ENCODE measurements at regions not wholly inside any gene's neighbourhood (a gene's known extent, or its start where the extent isn't known, plus 50 kb on each side); places are given as distances from the start of the nearest gene placed in this dataset.

DNA sequence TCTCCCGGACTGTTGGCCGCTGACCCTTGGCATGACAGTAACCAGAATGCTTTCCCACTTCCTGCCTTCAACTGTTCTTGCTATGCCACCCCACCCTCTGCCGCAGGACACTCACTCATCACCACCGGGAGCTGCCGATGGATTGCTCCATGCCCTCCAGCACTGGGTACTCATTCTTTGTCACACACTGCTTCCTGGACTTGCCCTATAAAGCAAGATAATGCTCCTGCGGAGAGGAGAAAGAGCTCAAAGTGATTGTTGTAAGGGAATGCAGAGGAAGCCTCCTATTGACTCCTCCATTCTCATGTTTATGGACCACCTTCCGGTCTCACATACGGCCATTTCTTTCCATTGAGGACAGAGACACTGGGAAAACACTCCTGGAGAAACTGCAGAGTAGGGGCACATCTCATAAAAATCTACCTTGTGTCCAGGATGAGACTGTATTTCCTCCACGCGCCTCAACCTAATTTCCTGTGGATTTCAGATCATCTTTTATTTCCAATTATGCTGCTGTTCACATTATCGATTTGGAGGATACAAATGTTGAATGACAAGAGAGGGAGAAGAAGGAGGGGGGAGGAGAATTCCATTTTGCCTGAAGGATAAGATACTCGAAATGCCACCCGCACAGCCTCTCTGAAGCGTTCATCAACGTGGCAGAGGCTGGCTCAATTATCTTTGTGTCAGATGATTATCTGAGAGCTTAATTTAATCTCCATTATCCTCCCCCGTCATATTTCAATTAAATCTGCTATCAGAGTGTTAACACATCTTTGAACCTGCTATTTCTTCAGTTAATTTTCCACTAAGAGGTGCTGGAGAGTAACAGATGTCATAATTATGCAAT is 486.1 kb upstream of the SALL1 start:
- Histone ChIP-seq H3K4me1 (ENCODE audit: control insufficient read depth, insufficient read depth, low read length) (peaks cover 2% of the 10 kb centered on the region), H3K9me3 (ENCODE audit: control insufficient read depth, insufficient read depth, low read length) (peaks cover 2% of the 10 kb centered on the region), H3K27ac (ENCODE audit: low read depth, low read length) (no peak overlapping the region), H3K4me3 (ENCODE audit: low read depth, low read length) (no peak overlapping the region), H3K27me3 (ENCODE audit: control insufficient read depth, insufficient read depth, low read length) (no peaks in the 10 kb centered on the region), H3K36me3 (ENCODE audit: control insufficient read depth, insufficient read depth, low read length) (no peaks in the 10 kb centered on the region)
- DNase-seq (ENCODE audit: low read depth in 4 of 6, low spot score in 6 of 6) = peak in 1 of 6 donors; percentile 88
- 43% methylated on average over 3 of the region's 16 CpGs for WGBS (ENCODE audit: insufficient coverage)

DNA sequence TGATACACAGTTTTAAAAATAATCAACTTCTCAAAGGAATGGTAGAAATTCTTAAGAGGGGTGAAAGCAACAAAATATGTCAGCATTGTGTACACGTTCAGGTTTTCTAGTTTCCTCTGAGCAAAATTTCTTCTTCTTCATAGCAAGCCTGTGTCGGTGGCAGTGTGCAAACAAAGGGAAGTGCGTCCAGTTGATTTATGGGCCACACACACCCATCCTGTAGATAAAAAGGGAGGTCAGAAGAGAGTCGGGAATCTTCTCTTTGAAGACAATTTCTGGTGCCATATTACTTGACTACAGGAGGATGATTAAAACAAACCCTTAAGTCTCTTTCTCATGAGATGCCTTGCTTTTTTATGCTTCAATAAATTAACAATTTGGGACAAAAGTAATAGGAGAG is 484.1 kb upstream of the SALL1 start:
- H3K27me3 ChIP-seq (ENCODE audit: control insufficient read depth, insufficient read depth, low read length) = no peaks in the 10 kb centered on the region
- H3K27ac ChIP-seq (ENCODE audit: low read depth, low read length) = no peak overlapping the region
- WGBS (ENCODE audit: insufficient coverage) = no CpG with 5 or more reads among the region's 4 CpGs
- no peaks in the 10 kb centered on the region for H3K36me3 ChIP-seq (ENCODE audit: control insufficient read depth, insufficient read depth, low read length)
- H3K4me1 ChIP-seq (ENCODE audit: control insufficient read depth, insufficient read depth, low read length) = peaks cover 2% of the 10 kb centered on the region
- no peak overlapping the region for H3K4me3 ChIP-seq (ENCODE audit: low read depth, low read length)
- peaks cover 2% of the 10 kb centered on the region for H3K9me3 ChIP-seq (ENCODE audit: control insufficient read depth, insufficient read depth, low read length)
- DNase-seq (ENCODE audit: low read depth in 4 of 6, low spot score in 6 of 6) = no peak

DNA sequence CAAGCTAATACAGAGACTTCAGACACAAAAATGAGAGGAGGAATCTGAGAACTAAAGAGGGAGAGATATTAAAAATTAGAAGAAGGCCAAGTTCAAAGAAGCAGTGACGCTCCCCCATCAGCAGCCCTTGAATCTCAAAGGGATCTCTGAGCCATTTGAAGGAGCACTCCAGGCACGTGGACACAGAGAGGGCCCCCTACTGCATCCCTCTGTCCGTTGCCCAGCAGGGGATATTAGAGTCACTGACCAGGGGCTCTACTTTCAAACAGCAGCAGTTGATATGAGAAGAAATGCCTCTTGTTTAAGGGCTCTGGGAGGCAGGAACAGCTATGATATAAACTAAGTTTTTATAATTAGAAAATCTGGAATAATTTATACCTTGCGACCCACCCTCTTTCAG is 479.0 kb upstream of the SALL1 start:
- Histone ChIP-seq H3K27ac (ENCODE audit: low read depth, low read length) (no peak overlapping the region), H3K4me1 (ENCODE audit: control insufficient read depth, insufficient read depth, low read length) (no peaks in the 10 kb centered on the region), H3K4me3 (ENCODE audit: low read depth, low read length) (no peak overlapping the region), H3K36me3 (ENCODE audit: control insufficient read depth, insufficient read depth, low read length) (no peaks in the 10 kb centered on the region), H3K27me3 (ENCODE audit: control insufficient read depth, insufficient read depth, low read length) (no peaks in the 10 kb centered on the region), H3K9me3 (ENCODE audit: control insufficient read depth, insufficient read depth, low read length) (no peaks in the 10 kb centered on the region)
- no peak for DNase-seq (ENCODE audit: low read depth in 4 of 6, low spot score in 6 of 6)
- 92% methylated on average over 2 of the region's 4 CpGs for WGBS (ENCODE audit: insufficient coverage)

GRCh38 chr16:51629576-51629975 is 478.5 kb upstream of the SALL1 start:
- H3K4me1 ChIP-seq (ENCODE audit: control insufficient read depth, insufficient read depth, low read length) = no peaks in the 10 kb centered on the region
- H3K36me3 ChIP-seq (ENCODE audit: control insufficient read depth, insufficient read depth, low read length) = no peaks in the 10 kb centered on the region
- no peak overlapping the region for H3K4me3 ChIP-seq (ENCODE audit: low read depth, low read length)
- no CpG with 5 or more reads among the region's 3 CpGs for WGBS (ENCODE audit: insufficient coverage)
- H3K27me3 ChIP-seq (ENCODE audit: control insufficient read depth, insufficient read depth, low read length) = no peaks in the 10 kb centered on the region
- DNase-seq (ENCODE audit: low read depth in 4 of 6, low spot score in 6 of 6) = no peak
- no peaks in the 10 kb centered on the region for H3K9me3 ChIP-seq (ENCODE audit: control insufficient read depth, insufficient read depth, low read length)
- H3K27ac ChIP-seq (ENCODE audit: low read depth, low read length) = no peak overlapping the region

- Histone ChIP-seq H3K4me1 (ENCODE audit: control insufficient read depth, insufficient read depth, low read length) (no peaks in the 10 kb centered on the region), H3K27ac (ENCODE audit: low read depth, low read length) (no peak overlapping the region), H3K4me3 (ENCODE audit: low read depth, low read length) (no peak overlapping the region), H3K9me3 (ENCODE audit: control insufficient read depth, insufficient read depth, low read length) (peaks cover 1% of the 10 kb centered on the region), H3K36me3 (ENCODE audit: control insufficient read depth, insufficient read depth, low read length) (no peaks in the 10 kb centered on the region), H3K27me3 (ENCODE audit: control insufficient read depth, insufficient read depth, low read length) (no peaks in the 10 kb centered on the region)
- no peak for DNase-seq (ENCODE audit: low read depth in 4 of 6, low spot score in 6 of 6)
- 69% methylated on average over 7 of the region's 7 CpGs for whole genome bisulfite sequencing (ENCODE audit: insufficient coverage)
These were observed 473.2 kb upstream of the SALL1 start for GRCh38 chr16:51624080-51624775.

DNA sequence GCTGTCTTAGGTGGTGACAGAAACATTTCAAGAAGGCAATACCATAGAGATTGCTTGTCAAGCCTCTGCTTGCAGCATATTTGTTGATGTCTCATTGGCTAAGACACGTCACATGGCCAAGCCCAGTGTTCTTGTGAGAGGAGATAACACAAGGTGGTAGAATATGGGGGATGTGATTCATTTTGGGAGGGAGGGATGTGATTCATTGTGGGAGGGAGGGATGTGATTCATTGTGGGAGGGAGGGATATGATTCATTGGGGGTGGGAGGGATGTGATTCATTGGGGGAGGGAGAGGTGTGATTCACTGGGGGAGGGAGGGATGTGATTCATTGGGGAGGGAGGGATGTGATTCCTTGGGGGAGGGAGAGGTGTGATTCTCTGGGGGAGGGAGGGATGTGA is 470.5 kb upstream of the SALL1 start:
- H3K27me3 ChIP-seq (ENCODE audit: control insufficient read depth, insufficient read depth, low read length) = no peaks in the 10 kb centered on the region
- peaks cover 1% of the 10 kb centered on the region for H3K9me3 ChIP-seq (ENCODE audit: control insufficient read depth, insufficient read depth, low read length)
- WGBS (ENCODE audit: insufficient coverage) = 100% methylated on average over 1 of the region's 1 CpG
- H3K4me1 ChIP-seq (ENCODE audit: control insufficient read depth, insufficient read depth, low read length) = no peaks in the 10 kb centered on the region
- no peak overlapping the region for H3K4me3 ChIP-seq (ENCODE audit: low read depth, low read length)
- no peaks in the 10 kb centered on the region for H3K36me3 ChIP-seq (ENCODE audit: control insufficient read depth, insufficient read depth, low read length)
- DNase-seq (ENCODE audit: low read depth in 4 of 6, low spot score in 6 of 6) = no peak
- H3K27ac ChIP-seq (ENCODE audit: low read depth, low read length) = no peak overlapping the region

- Histone ChIP-seq H3K9me3 (ENCODE audit: control insufficient read depth, insufficient read depth, low read length) (no peaks in the 10 kb centered on the region), H3K27ac (ENCODE audit: low read depth, low read length) (no peak overlapping the region), H3K4me1 (ENCODE audit: control insufficient read depth, insufficient read depth, low read length) (no peaks in the 10 kb centered on the region), H3K27me3 (ENCODE audit: control insufficient read depth, insufficient read depth, low read length) (no peaks in the 10 kb centered on the region), H3K4me3 (ENCODE audit: low read depth, low read length) (no peak overlapping the region), H3K36me3 (ENCODE audit: control insufficient read depth, insufficient read depth, low read length) (no peaks in the 10 kb centered on the region)
- WGBS (ENCODE audit: insufficient coverage) = 100% methylated on average over 1 of the region's 4 CpGs
- DNase-seq (ENCODE audit: low read depth in 4 of 6, low spot score in 6 of 6) = no peak
These were observed 464.1 kb upstream of the SALL1 start for GRCh38 chr16:51615141-51615540.

DNA sequence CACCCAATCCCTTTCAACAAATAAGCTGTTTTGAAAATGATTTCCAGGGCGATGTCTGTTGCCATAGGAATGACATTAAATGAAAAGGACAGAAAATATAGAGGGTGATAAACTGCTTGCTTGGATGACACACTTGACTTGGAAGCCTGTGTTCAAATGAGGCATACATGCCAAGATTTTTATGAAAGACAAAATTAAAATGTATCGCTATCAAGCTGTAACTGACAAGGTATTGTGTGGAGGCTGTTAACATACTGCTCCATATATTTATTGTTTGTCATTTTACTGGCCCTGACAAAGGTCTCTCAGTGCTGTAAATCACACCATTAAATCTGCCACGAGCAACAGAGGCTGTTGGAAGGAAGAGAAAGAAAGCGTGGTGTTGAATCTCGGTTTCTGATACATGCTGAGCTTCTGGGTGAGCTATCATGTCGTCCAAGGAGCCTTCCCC is 456.2 kb upstream of the SALL1 start:
- Histone ChIP-seq H3K9me3 (ENCODE audit: control insufficient read depth, insufficient read depth, low read length) (no peaks in the 10 kb centered on the region), H3K4me3 (ENCODE audit: low read depth, low read length) (no peak overlapping the region), H3K27me3 (ENCODE audit: control insufficient read depth, insufficient read depth, low read length) (no peaks in the 10 kb centered on the region), H3K36me3 (ENCODE audit: control insufficient read depth, insufficient read depth, low read length) (no peaks in the 10 kb centered on the region), H3K27ac (ENCODE audit: low read depth, low read length) (no peak overlapping the region), H3K4me1 (ENCODE audit: control insufficient read depth, insufficient read depth, low read length) (no peaks in the 10 kb centered on the region)
- 20% methylated on average over 1 of the region's 6 CpGs for WGBS (ENCODE audit: insufficient coverage)
- DNase-seq (ENCODE audit: low read depth in 4 of 6, low spot score in 6 of 6) = peak in 3 of 6 donors; percentile 12 to 80 (median 60)

- WGBS (ENCODE audit: insufficient coverage) = 100% methylated on average over 3 of the region's 4 CpGs
- no peak for DNase-seq (ENCODE audit: low read depth in 4 of 6, low spot score in 6 of 6)
- Histone ChIP-seq H3K27ac (ENCODE audit: low read depth, low read length) (no peak overlapping the region), H3K9me3 (ENCODE audit: control insufficient read depth, insufficient read depth, low read length) (no peaks in the 10 kb centered on the region), H3K4me1 (ENCODE audit: control insufficient read depth, insufficient read depth, low read length) (no peaks in the 10 kb centered on the region), H3K36me3 (ENCODE audit: control insufficient read depth, insufficient read depth, low read length) (no peaks in the 10 kb centered on the region), H3K27me3 (ENCODE audit: control insufficient read depth, insufficient read depth, low read length) (no peaks in the 10 kb centered on the region), H3K4me3 (ENCODE audit: low read depth, low read length) (no peak overlapping the region)
These were observed 445.2 kb upstream of the SALL1 start for GRCh38 chr16:51596247-51596646.
